ENCODE measurements at regions not wholly inside any gene's neighbourhood (a gene's known extent, or its start where the extent isn't known, plus 50 kb on each side); places are given as distances from the start of the nearest gene placed in this dataset.

GRCh38 chr13:88586263-88586662, 915.1 kb downstream of the SLITRK5 start:
- TF ChIP-seq CTCF (IDR thresholded peaks at IDR 0.05): no peak
- TF ChIP-seq POLR2A (IDR thresholded peaks at IDR 0.05): no peak
- no peak for TF ChIP-seq POLR2AphosphoS5 (IDR thresholded peaks at IDR 0.05; ENCODE audit: insufficient read depth in 1 of 2, low read depth in 1 of 2)

Data from vagina (tissue), 2 donors.